ENCODE measurements at regions not wholly inside any gene's neighbourhood (a gene's known extent, or its start where the extent isn't known, plus 50 kb on each side); places are given as distances from the start of the nearest gene placed in this dataset.
"Not testable (repeated sequence)": the region's sequence is repeated elsewhere in the genome, so short reads cannot be mapped to it uniquely, and the experiment has no call there.

- Mint-ChIP-seq H3K9me3 (peaks cover 8% of the 10 kb centered on the region), H3K4me1 (no peaks in the 10 kb centered on the region), H3K36me3 (ENCODE audit: low read depth) (peaks cover 4% of the 10 kb centered on the region), H3K27ac (ENCODE audit: unreplicated experiment) (no peak overlapping the region), H3K27me3 (ENCODE audit: low read depth) (no peaks in the 10 kb centered on the region), H3K4me3 (no peak overlapping the region)
- no peak for DNase-seq (ENCODE audit: low read depth, low spot score)
- no peak for TF ChIP-seq CTCF (conservative IDR thresholded peaks at IDR 0.05)
These were observed 63.4 kb downstream of the DCAF12L1 start for GRCh38 chrX:126489116-126489695.

GRCh38 chrX:126485409-126485808, 67.2 kb downstream of the DCAF12L1 start:
- DNase-seq (ENCODE audit: low read depth, low spot score) = no peak
- no peak overlapping the region for H3K4me3 Mint-ChIP-seq
- TF ChIP-seq CTCF (conservative IDR thresholded peaks at IDR 0.05) = no peak
- no peak overlapping the region for H3K27ac Mint-ChIP-seq (ENCODE audit: unreplicated experiment)
- no peaks in the 10 kb centered on the region for H3K27me3 Mint-ChIP-seq (ENCODE audit: low read depth)
- no peaks in the 10 kb centered on the region for H3K36me3 Mint-ChIP-seq (ENCODE audit: low read depth)
- no peaks in the 10 kb centered on the region for H3K4me1 Mint-ChIP-seq
- no peaks in the 10 kb centered on the region for H3K9me3 Mint-ChIP-seq

GRCh38 chrX:126481916-126482315, 70.7 kb downstream of the DCAF12L1 start:
- no peaks in the 10 kb centered on the region for H3K27me3 Mint-ChIP-seq (ENCODE audit: low read depth)
- no peak overlapping the region for H3K4me3 Mint-ChIP-seq
- no peak for DNase-seq (ENCODE audit: low read depth, low spot score)
- no peaks in the 10 kb centered on the region for H3K36me3 Mint-ChIP-seq (ENCODE audit: low read depth)
- H3K4me1 Mint-ChIP-seq = no peaks in the 10 kb centered on the region
- no peak overlapping the region for H3K27ac Mint-ChIP-seq (ENCODE audit: unreplicated experiment)
- peaks cover 2% of the 10 kb centered on the region for H3K9me3 Mint-ChIP-seq
- TF ChIP-seq CTCF (conservative IDR thresholded peaks at IDR 0.05) = no peak

- H3K36me3 Mint-ChIP-seq (ENCODE audit: low read depth); H3K4me1 Mint-ChIP-seq; DNase-seq (ENCODE audit: low read depth, low spot score); H3K9me3 Mint-ChIP-seq: not testable (repeated sequence)
- Mint-ChIP-seq H3K27me3 (ENCODE audit: low read depth) (peaks cover 15% of the 10 kb centered on the region), H3K27ac (ENCODE audit: unreplicated experiment) (peak overlapping the region; percentile 43), H3K4me3 (peak overlapping the region; percentile 77)
These were observed 92.5 kb downstream of the DCAF12L1 start for GRCh38 chrX:126459896-126460826.

- no peaks in the 10 kb centered on the region for H3K4me1 Mint-ChIP-seq
- peaks cover 4% of the 10 kb centered on the region for H3K9me3 Mint-ChIP-seq
- H3K4me3 Mint-ChIP-seq = no peak overlapping the region
- no peak overlapping the region for H3K27ac Mint-ChIP-seq (ENCODE audit: unreplicated experiment)
- no peak for TF ChIP-seq CTCF (conservative IDR thresholded peaks at IDR 0.05)
- H3K27me3 Mint-ChIP-seq (ENCODE audit: low read depth) = peaks cover 14% of the 10 kb centered on the region
- H3K36me3 Mint-ChIP-seq (ENCODE audit: low read depth) = peaks cover 3% of the 10 kb centered on the region
- DNase-seq (ENCODE audit: low read depth, low spot score) = no peak
These were observed 96.5 kb downstream of the DCAF12L1 start for GRCh38 chrX:126456136-126456535.

- no peak overlapping the region for H3K27ac Mint-ChIP-seq (ENCODE audit: unreplicated experiment)
- H3K4me1 Mint-ChIP-seq = no peaks in the 10 kb centered on the region
- DNase-seq (ENCODE audit: low read depth, low spot score) = no peak
- H3K36me3 Mint-ChIP-seq (ENCODE audit: low read depth) = peaks cover 2% of the 10 kb centered on the region
- H3K27me3 Mint-ChIP-seq (ENCODE audit: low read depth) = no peaks in the 10 kb centered on the region
- H3K4me3 Mint-ChIP-seq = no peak overlapping the region
- peaks cover 8% of the 10 kb centered on the region for H3K9me3 Mint-ChIP-seq
- TF ChIP-seq CTCF (conservative IDR thresholded peaks at IDR 0.05) = no peak
These were observed 103.9 kb downstream of the DCAF12L1 start for GRCh38 chrX:126448681-126449080.
